ENCODE measurements at regions not wholly inside any gene's neighbourhood (a gene's known extent, or its start where the extent isn't known, plus 50 kb on each side); places are given as distances from the start of the nearest gene placed in this dataset.

DNA sequence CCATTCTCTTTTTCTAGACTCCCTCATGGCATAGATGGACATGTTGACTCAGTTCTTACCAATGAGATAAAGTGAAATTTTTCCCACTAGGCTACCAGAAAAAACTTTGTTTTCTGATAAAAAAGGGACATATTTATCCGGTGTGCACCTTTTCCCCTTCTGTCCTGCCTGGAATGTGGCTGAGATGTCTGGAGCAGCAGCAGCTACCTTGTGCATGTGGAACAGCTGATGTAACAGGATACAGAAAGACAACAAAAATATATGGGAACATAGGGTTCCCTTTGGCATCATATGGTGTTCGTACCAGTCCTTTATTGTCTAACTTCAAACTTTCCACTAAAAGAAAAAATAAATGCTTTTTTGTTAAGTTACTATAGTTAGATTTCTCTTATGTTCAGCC lies 460.2 kb upstream of the HS6ST1 start:
- Histone ChIP-seq H3K9me2 (no peaks in the 10 kb centered on the region), H3K79me2 (ENCODE audit: insufficient read depth) (no peaks in the 10 kb centered on the region), H3K36me3 (replicated peaks in 1 of 2; ENCODE audit: control insufficient read depth in 1 of 2, insufficient read depth in 2 of 2, low read length in 1 of 2) (no peaks in the 10 kb centered on the region), H3K9ac (no peak overlapping the region), H3K4me1 (ENCODE audit: control insufficient read depth in 1 of 2, insufficient read depth in 2 of 2, low read depth in 1 of 2, low read length in 1 of 2) (peaks cover 0 to 6% of the 10 kb centered on the region in 2 experiments; a peak in 1 of 4 replicates), H3K27ac (ENCODE audit: low read depth in 2 of 2, low read length in 1 of 2) (no peak overlapping the region), H3K4me2 (no peak overlapping the region), H4K20me1 (ENCODE audit: insufficient read depth) (no peaks in the 10 kb centered on the region), H2AFZ (ENCODE audit: low read depth) (no peak overlapping the region), H3K27me3 (ENCODE audit: insufficient read depth) (no peaks in the 10 kb centered on the region), H3F3A (replicated peaks; ENCODE audit: insufficient read depth) (no peaks in the 10 kb centered on the region), H3K4me3 (ENCODE audit: low read depth in 2 of 2, low read length in 1 of 2) (no peak overlapping the region), H3K9me3 (no peaks in the 10 kb centered on the region)
- TF ChIP-seq GABPA (IDR thresholded peaks at IDR 0.05; ENCODE audit: low read depth) (no peak), MEF2A (IDR thresholded peaks at IDR 0.05; ENCODE audit: borderline replicate concordance, low read depth) (no peak), NRF1 (IDR thresholded peaks at IDR 0.05; ENCODE audit: low read depth, low read length) (no peak), ELF1 (IDR thresholded peaks at IDR 0.05) (no peak), TEAD4 (IDR thresholded peaks at IDR 0.05; ENCODE audit: borderline replicate concordance, insufficient read depth) (no peak), RAD21 (IDR thresholded peaks at IDR 0.05; ENCODE audit: low read length) (no peak)
- TF ChIP-seq, protein P1, sequence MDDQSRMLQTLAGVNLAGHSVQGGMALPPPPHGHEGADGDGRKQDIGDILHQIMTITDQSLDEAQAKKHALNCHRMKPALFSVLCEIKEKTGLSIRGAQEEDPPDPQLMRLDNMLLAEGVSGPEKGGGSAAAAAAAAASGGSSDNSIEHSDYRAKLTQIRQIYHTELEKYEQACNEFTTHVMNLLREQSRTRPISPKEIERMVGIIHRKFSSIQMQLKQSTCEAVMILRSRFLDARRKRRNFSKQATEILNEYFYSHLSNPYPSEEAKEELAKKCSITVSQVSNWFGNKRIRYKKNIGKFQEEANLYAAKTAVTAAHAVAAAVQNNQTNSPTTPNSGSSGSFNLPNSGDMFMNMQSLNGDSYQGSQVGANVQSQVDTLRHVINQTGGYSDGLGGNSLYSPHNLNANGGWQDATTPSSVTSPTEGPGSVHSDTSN (IDR thresholded peaks at IDR 0.05): no peak
- TF ChIP-seq, protein P2, sequence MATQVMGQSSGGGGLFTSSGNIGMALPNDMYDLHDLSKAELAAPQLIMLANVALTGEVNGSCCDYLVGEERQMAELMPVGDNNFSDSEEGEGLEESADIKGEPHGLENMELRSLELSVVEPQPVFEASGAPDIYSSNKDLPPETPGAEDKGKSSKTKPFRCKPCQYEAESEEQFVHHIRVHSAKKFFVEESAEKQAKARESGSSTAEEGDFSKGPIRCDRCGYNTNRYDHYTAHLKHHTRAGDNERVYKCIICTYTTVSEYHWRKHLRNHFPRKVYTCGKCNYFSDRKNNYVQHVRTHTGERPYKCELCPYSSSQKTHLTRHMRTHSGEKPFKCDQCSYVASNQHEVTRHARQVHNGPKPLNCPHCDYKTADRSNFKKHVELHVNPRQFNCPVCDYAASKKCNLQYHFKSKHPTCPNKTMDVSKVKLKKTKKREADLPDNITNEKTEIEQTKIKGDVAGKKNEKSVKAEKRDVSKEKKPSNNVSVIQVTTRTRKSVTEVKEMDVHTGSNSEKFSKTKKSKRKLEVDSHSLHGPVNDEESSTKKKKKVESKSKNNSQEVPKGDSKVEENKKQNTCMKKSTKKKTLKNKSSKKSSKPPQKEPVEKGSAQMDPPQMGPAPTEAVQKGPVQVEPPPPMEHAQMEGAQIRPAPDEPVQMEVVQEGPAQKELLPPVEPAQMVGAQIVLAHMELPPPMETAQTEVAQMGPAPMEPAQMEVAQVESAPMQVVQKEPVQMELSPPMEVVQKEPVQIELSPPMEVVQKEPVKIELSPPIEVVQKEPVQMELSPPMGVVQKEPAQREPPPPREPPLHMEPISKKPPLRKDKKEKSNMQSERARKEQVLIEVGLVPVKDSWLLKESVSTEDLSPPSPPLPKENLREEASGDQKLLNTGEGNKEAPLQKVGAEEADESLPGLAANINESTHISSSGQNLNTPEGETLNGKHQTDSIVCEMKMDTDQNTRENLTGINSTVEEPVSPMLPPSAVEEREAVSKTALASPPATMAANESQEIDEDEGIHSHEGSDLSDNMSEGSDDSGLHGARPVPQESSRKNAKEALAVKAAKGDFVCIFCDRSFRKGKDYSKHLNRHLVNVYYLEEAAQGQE (IDR thresholded peaks at IDR 0.05; ENCODE audit: low read depth, low read length): no peak
- ChIA-PET CTCF (no interaction called here), POLR2A (no interaction called here)
- 25% methylated on average over 2 of the region's 2 CpGs for WGBS (ENCODE audit: low lambda C conversion rate)
- DNase-seq: no peak

DNA sequence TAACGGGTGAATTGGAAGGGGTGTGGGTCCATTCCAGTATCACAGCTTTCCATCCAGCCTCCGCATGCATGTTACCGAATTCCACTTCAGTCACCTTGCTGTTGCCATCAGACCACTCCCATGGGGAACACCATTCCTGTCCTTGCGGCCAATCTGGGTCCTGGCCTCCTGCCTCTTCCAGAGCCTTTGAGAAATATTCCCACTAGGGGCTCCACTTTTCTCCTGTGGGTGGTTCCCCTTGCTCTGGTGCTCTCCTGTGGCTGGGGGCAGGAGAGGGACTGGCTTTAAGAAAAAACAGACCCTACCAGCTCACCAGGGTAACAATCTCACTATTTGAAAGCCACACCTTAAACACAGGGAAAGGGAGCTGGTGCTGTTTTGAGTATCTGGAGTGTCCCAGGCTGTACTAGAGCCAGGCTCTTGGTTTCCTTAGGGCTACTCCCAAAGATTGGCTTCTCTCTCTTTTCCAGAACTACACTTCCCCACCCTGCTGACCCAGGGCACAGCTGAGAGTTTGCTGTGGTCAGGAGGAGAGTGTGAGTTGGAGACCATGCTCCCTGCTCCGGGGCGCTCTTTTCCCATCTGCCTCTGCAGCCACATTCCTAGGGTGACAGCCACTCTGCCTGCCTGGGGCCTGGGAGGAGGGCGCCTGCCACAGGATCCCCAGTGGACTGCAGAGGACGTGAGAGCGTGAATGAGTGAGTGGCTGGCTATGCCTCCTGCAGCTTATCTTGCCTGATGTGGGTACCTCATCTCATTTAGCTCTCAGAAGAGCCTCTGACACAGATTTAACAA lies 460.8 kb upstream of the HS6ST1 start:
- H3K9me2 ChIP-seq: no peaks in the 10 kb centered on the region
- CTCF ChIA-PET: interaction anchor here (0.7 kb wide), 1 partner anchor 9 kb away, joined by 3 read pairs; no protein-coding TSS in a partner anchor
- H4K20me1 ChIP-seq (ENCODE audit: insufficient read depth): no peaks in the 10 kb centered on the region
- no peak overlapping the region for H3K9ac ChIP-seq
- WGBS (ENCODE audit: low lambda C conversion rate): 49% methylated on average over 7 of the region's 9 CpGs
- no peaks in the 10 kb centered on the region for H3K9me3 ChIP-seq
- no peak overlapping the region for H2AFZ ChIP-seq (ENCODE audit: low read depth)
- no peaks in the 10 kb centered on the region for H3K36me3 ChIP-seq (replicated peaks in 1 of 2; ENCODE audit: control insufficient read depth in 1 of 2, insufficient read depth in 2 of 2, low read length in 1 of 2)
- no peak overlapping the region for H3K4me3 ChIP-seq (ENCODE audit: low read depth in 2 of 2, low read length in 1 of 2)
- no peak overlapping the region for H3K27ac ChIP-seq (ENCODE audit: low read depth in 2 of 2, low read length in 1 of 2)
- H3K4me2 ChIP-seq: no peak overlapping the region
- DNase-seq: no peak
- no peaks in the 10 kb centered on the region for H3F3A ChIP-seq (replicated peaks; ENCODE audit: insufficient read depth)
- POLR2A ChIA-PET: no interaction called here
- H3K79me2 ChIP-seq (ENCODE audit: insufficient read depth): no peaks in the 10 kb centered on the region
- H3K4me1 ChIP-seq (ENCODE audit: control insufficient read depth in 1 of 2, insufficient read depth in 2 of 2, low read depth in 1 of 2, low read length in 1 of 2): peaks cover 0 to 6% of the 10 kb centered on the region in 2 experiments; a peak in 1 of 4 replicates
- no peaks in the 10 kb centered on the region for H3K27me3 ChIP-seq (ENCODE audit: insufficient read depth)
- TF ChIP-seq GATA2 (CRISPR knock-in tag; IDR thresholded peaks at IDR 0.05): no peak
- TF ChIP-seq SMC3 (IDR thresholded peaks at IDR 0.05; ENCODE audit: low read depth, low read length): no peak
- TF ChIP-seq FOXM1 (IDR thresholded peaks at IDR 0.05; ENCODE audit: low read depth): no peak
- TF ChIP-seq, protein P3, sequence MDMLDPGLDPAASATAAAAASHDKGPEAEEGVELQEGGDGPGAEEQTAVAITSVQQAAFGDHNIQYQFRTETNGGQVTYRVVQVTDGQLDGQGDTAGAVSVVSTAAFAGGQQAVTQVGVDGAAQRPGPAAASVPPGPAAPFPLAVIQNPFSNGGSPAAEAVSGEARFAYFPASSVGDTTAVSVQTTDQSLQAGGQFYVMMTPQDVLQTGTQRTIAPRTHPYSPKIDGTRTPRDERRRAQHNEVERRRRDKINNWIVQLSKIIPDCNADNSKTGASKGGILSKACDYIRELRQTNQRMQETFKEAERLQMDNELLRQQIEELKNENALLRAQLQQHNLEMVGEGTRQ (IDR thresholded peaks at IDR 0.05; ENCODE audit: borderline replicate concordance, low read depth, low read length): no peak
- TF ChIP-seq, protein P4, sequence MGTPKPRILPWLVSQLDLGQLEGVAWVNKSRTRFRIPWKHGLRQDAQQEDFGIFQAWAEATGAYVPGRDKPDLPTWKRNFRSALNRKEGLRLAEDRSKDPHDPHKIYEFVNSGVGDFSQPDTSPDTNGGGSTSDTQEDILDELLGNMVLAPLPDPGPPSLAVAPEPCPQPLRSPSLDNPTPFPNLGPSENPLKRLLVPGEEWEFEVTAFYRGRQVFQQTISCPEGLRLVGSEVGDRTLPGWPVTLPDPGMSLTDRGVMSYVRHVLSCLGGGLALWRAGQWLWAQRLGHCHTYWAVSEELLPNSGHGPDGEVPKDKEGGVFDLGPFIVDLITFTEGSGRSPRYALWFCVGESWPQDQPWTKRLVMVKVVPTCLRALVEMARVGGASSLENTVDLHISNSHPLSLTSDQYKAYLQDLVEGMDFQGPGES (IDR thresholded peaks at IDR 0.05; ENCODE audit: low read depth, low read length): no peak
- no peak for TF ChIP-seq EZH2phosphoT487 (IDR thresholded peaks at IDR 0.05; ENCODE audit: borderline replicate concordance, low read depth)
- TF ChIP-seq RXRA (IDR thresholded peaks at IDR 0.05; ENCODE audit: borderline replicate concordance, low read depth): no peak
- TF ChIP-seq, protein P1 (IDR thresholded peaks at IDR 0.05): no peak
- no peak for TF ChIP-seq NFIC (IDR thresholded peaks at IDR 0.05; ENCODE audit: borderline replicate concordance)
- no peak for TF ChIP-seq YY1 (IDR thresholded peaks at IDR 0.05; ENCODE audit: low read depth)
- TF ChIP-seq, protein P5, sequence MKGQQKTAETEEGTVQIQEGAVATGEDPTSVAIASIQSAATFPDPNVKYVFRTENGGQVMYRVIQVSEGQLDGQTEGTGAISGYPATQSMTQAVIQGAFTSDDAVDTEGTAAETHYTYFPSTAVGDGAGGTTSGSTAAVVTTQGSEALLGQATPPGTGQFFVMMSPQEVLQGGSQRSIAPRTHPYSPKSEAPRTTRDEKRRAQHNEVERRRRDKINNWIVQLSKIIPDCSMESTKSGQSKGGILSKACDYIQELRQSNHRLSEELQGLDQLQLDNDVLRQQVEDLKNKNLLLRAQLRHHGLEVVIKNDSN (IDR thresholded peaks at IDR 0.05; ENCODE audit: borderline replicate concordance, low read depth): no peak

Data from SK-N-SH (cell line).